Adrenal gland (tissue), 5 donors: ENCODE measurements at regions not wholly inside any gene's neighbourhood (a gene's known extent, or its start where the extent isn't known, plus 50 kb on each side); places are given as distances from the start of the nearest gene placed in this dataset.

Experiments used
- POLR2A ChIP-seq, 2 donors: fragments of 450-650 bp; IDR thresholded peaks; one replicate each; pipeline ENCODE4 v1.6.1; 2017; ENCODE audit warnings: antibody characterized with exemption in 2 of 2, mild to moderate bottlenecking in 2 of 2, moderate library complexity in 1 of 2
- TF ChIP-seq, protein P1 (sequence below), 6 experiments: fragments of 450-650 bp in 4 of 6; fragments of 200-600 bp in 2 of 6; sonication (generic) in 1 of 6; IDR thresholded peaks; 1 replicate in 5 of 6; 2 replicates in 1 of 6; pipeline versions ENCODE4 v1.5.1 to v1.8.0; 2016 to 2021; ENCODE audit warnings: antibody characterized with exemption in 6 of 6, mild to moderate bottlenecking in 2 of 6, moderate library complexity in 1 of 6
- donor health status: DM: no; HTN: no; CAD: no.

DNA sequence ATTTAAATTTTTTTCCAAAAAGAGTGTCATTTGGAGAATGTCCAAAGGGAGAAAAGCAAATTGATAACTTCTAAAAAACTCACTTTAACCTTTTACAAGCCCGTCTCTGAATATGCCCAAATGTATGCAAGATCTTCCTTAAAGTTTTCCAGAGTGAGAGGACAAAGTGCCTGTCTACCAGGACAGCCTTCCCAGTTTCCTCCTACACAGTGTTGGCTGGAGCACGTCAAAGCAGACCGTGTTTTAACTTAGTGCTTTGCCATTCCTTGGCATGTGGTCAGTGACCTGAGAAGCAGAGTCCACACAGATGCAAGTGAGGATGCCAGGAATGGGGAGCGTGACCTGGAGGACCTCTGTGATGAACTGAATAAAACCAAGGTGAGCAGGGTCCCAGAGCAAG lies 245.7 kb downstream of the FAM43A start:
- TF ChIP-seq, protein P1, sequence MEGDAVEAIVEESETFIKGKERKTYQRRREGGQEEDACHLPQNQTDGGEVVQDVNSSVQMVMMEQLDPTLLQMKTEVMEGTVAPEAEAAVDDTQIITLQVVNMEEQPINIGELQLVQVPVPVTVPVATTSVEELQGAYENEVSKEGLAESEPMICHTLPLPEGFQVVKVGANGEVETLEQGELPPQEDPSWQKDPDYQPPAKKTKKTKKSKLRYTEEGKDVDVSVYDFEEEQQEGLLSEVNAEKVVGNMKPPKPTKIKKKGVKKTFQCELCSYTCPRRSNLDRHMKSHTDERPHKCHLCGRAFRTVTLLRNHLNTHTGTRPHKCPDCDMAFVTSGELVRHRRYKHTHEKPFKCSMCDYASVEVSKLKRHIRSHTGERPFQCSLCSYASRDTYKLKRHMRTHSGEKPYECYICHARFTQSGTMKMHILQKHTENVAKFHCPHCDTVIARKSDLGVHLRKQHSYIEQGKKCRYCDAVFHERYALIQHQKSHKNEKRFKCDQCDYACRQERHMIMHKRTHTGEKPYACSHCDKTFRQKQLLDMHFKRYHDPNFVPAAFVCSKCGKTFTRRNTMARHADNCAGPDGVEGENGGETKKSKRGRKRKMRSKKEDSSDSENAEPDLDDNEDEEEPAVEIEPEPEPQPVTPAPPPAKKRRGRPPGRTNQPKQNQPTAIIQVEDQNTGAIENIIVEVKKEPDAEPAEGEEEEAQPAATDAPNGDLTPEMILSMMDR (IDR thresholded peaks at IDR 0.05), result no peak
- TF ChIP-seq POLR2A (IDR thresholded peaks at IDR 0.05), result no peak
